ENCODE measurements at regions not wholly inside any gene's neighbourhood (a gene's known extent, or its start where the extent isn't known, plus 50 kb on each side); places are given as distances from the start of the nearest gene placed in this dataset.
"Not testable (repeated sequence)": the region's sequence is repeated elsewhere in the genome, so short reads cannot be mapped to it uniquely, and the experiment has no call there.

- DNase-seq, result no peak
Measured at GRCh38 chr12:76666290-76666835, 97.6 kb upstream of the ZDHHC17 start.

GRCh38 chr12:76669981-76670380 lies 93.9 kb upstream of the ZDHHC17 start:
- DNase-seq, result no peak

GRCh38 chr12:76670776-76671175 lies 93.1 kb upstream of the ZDHHC17 start:
- DNase-seq, result no peak

GRCh38 chr12:76674669-76675315 lies 89.1 kb upstream of the ZDHHC17 start:
- no peak for DNase-seq

- not testable (repeated sequence) for DNase-seq
Measured at GRCh38 chr12:76676261-76676660, 87.7 kb upstream of the ZDHHC17 start.

- DNase-seq, result no peak
Measured at GRCh38 chr12:76678992-76679391, 84.9 kb upstream of the ZDHHC17 start.

- DNase-seq, result no peak
Measured at GRCh38 chr12:76679778-76680177, 84.1 kb upstream of the ZDHHC17 start.

- no peak for DNase-seq
Measured at GRCh38 chr12:76680940-76681339, 83.0 kb upstream of the ZDHHC17 start.

GRCh38 chr12:76685246-76685678 lies 78.7 kb upstream of the ZDHHC17 start:
- no peak for DNase-seq

- no peak for DNase-seq
Measured at GRCh38 chr12:76687981-76688380, 75.9 kb upstream of the ZDHHC17 start.

- no peak for DNase-seq
Measured at GRCh38 chr12:76688631-76689030, 75.3 kb upstream of the ZDHHC17 start.

GRCh38 chr12:76690921-76691700 lies 72.8 kb upstream of the ZDHHC17 start:
- DNase-seq, result no peak

- no peak for DNase-seq
Measured at GRCh38 chr12:76692846-76693245, 71.1 kb upstream of the ZDHHC17 start.

GRCh38 chr12:76694369-76694768 lies 69.5 kb upstream of the ZDHHC17 start:
- no peak for DNase-seq

GRCh38 chr12:76696186-76696585 lies 67.7 kb upstream of the ZDHHC17 start:
- no peak for DNase-seq

- DNase-seq, result no peak
Measured at GRCh38 chr12:76697849-76698248, 66.1 kb upstream of the ZDHHC17 start.

- no peak for DNase-seq
Measured at GRCh38 chr12:76698316-76698715, 65.6 kb upstream of the ZDHHC17 start.

GRCh38 chr12:76698966-76699365 lies 64.9 kb upstream of the ZDHHC17 start:
- DNase-seq, result no peak

GRCh38 chr12:76701690-76702089 lies 62.2 kb upstream of the ZDHHC17 start:
- no peak for DNase-seq

GRCh38 chr12:76702946-76703345 lies 61.0 kb upstream of the ZDHHC17 start:
- no peak for DNase-seq

- no peak for DNase-seq
Measured at GRCh38 chr12:76704693-76705092, 59.2 kb upstream of the ZDHHC17 start.

- no peak for DNase-seq
Measured at GRCh38 chr12:76706101-76706500, 57.8 kb upstream of the ZDHHC17 start.

GRCh38 chr12:76706761-76707160 lies 57.2 kb upstream of the ZDHHC17 start:
- no peak for DNase-seq

GRCh38 chr12:76707772-76708171 lies 56.1 kb upstream of the ZDHHC17 start:
- no peak for DNase-seq

All from activated CD4-positive, alpha-beta T cell treated with anti-CD3 and anti-CD28 coated beads for 1 hour (primary cell).